Ishikawa (cell line): ENCODE measurements at regions not wholly inside any gene's neighbourhood (a gene's known extent, or its start where the extent isn't known, plus 50 kb on each side); places are given as distances from the start of the nearest gene placed in this dataset.

ENCODE experiments used
- CEBPB ChIP-seq: IDR thresholded peaks from 2 replicates; pipeline ENCODE4 v1.6.1; 2012
- CREB1 ChIP-seq: IDR thresholded peaks from 2 replicates; pipeline ENCODE4 v1.6.1; 2012; ENCODE audit warnings: low read depth
- EGR1 ChIP-seq: IDR thresholded peaks from 2 replicates; pipeline ENCODE4 v1.6.1; 2012
- EP300 ChIP-seq: IDR thresholded peaks from 2 replicates; pipeline ENCODE4 v1.6.1; 2012; ENCODE audit warnings: borderline replicate concordance
- FOXM1 ChIP-seq: IDR thresholded peaks from 2 replicates; pipeline ENCODE4 v1.6.1; 2012; ENCODE audit warnings: low read depth, borderline replicate concordance
- RAD21 ChIP-seq: IDR thresholded peaks from 2 replicates; pipeline ENCODE4 v1.6.1; 2012; ENCODE audit warnings: low read depth
- TAF1 ChIP-seq: IDR thresholded peaks from 2 replicates; pipeline ENCODE4 v1.6.1; 2012; ENCODE audit warnings: low read depth, mild to moderate bottlenecking
- TCF12 ChIP-seq: IDR thresholded peaks from 2 replicates; pipeline ENCODE4 v1.6.1; 2012; ENCODE audit warnings: low read depth
- TEAD4 ChIP-seq: IDR thresholded peaks from 2 replicates; pipeline ENCODE4 v1.6.1; 2012
- YY1 ChIP-seq: IDR thresholded peaks from 2 replicates; pipeline ENCODE4 v1.6.1; 2012; ENCODE audit warnings: low read depth
- ZBTB7A ChIP-seq: IDR thresholded peaks from 2 replicates; pipeline ENCODE4 v1.6.1; 2012; ENCODE audit warnings: low read depth
- TF ChIP-seq, protein P1 (sequence below): IDR thresholded peaks from 2 replicates; pipeline ENCODE4 v1.6.1; 2012; ENCODE audit warnings: low read depth, mild to moderate bottlenecking
- TF ChIP-seq, protein P2 (sequence below): IDR thresholded peaks from 2 replicates; pipeline ENCODE4 v1.6.1; 2012

- TF ChIP-seq RAD21 (no peak), YY1 (no peak), CEBPB (no peak), ZBTB7A (no peak), TCF12 (no peak), CREB1 (no peak), TEAD4 (no peak), EGR1 (no peak), FOXM1 (no peak), TAF1 (no peak), EP300 (no peak)
- TF ChIP-seq, protein P1, sequence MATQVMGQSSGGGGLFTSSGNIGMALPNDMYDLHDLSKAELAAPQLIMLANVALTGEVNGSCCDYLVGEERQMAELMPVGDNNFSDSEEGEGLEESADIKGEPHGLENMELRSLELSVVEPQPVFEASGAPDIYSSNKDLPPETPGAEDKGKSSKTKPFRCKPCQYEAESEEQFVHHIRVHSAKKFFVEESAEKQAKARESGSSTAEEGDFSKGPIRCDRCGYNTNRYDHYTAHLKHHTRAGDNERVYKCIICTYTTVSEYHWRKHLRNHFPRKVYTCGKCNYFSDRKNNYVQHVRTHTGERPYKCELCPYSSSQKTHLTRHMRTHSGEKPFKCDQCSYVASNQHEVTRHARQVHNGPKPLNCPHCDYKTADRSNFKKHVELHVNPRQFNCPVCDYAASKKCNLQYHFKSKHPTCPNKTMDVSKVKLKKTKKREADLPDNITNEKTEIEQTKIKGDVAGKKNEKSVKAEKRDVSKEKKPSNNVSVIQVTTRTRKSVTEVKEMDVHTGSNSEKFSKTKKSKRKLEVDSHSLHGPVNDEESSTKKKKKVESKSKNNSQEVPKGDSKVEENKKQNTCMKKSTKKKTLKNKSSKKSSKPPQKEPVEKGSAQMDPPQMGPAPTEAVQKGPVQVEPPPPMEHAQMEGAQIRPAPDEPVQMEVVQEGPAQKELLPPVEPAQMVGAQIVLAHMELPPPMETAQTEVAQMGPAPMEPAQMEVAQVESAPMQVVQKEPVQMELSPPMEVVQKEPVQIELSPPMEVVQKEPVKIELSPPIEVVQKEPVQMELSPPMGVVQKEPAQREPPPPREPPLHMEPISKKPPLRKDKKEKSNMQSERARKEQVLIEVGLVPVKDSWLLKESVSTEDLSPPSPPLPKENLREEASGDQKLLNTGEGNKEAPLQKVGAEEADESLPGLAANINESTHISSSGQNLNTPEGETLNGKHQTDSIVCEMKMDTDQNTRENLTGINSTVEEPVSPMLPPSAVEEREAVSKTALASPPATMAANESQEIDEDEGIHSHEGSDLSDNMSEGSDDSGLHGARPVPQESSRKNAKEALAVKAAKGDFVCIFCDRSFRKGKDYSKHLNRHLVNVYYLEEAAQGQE: no peak
- TF ChIP-seq, protein P2, sequence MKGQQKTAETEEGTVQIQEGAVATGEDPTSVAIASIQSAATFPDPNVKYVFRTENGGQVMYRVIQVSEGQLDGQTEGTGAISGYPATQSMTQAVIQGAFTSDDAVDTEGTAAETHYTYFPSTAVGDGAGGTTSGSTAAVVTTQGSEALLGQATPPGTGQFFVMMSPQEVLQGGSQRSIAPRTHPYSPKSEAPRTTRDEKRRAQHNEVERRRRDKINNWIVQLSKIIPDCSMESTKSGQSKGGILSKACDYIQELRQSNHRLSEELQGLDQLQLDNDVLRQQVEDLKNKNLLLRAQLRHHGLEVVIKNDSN: no peak
These were observed 107.4 kb upstream of the CLDN10 start for GRCh38 chr13:95445131-95445530.
